Endothelial cell of umbilical vein (primary cell): ENCODE measurements at regions not wholly inside any gene's neighbourhood (a gene's known extent, or its start where the extent isn't known, plus 50 kb on each side); places are given as distances from the start of the nearest gene placed in this dataset.

Experiments used
- BruUV-seq: library from RNA; stranded (reverse); fragments of 400-500 nt; replicated peaks from 2 replicates; lab custom pipeline; 2021; lab: Mats Ljungman, UMichigan
- CTCF ChIA-PET: fragments of 300-600, 350-600 bp; sonication (Branson Sonifier 250); formaldehyde crosslinking; loops from one replicate; lab custom pipeline; 2021; ENCODE audit warnings: antibody characterized with exemption, inconsistent platforms; lab: Charles Lee
- POLR2A ChIA-PET: fragments of 300-600, 350-600 bp; sonication (Branson Sonifier 250); formaldehyde crosslinking; loops from one replicate; lab custom pipeline; 2021; ENCODE audit warnings: antibody characterized with exemption, inconsistent platforms; lab: Charles Lee
- DNase-seq: peaks from one replicate; pipeline ENCODE4 v3.0.0-alpha.2; 2011; ENCODE audit warnings: low read depth, low spot score
- FAIRE-seq: peaks from 2 replicates; lab custom pipeline; 2011; peaks lifted over from hg19 to GRCh38; lab: Jason Lieb, UNC
- H2AFZ ChIP-seq: 2 replicates; pipeline ENCODE4 v1.6.0; 2012; ENCODE audit warnings: low read depth, low read length, control low read depth, inconsistent platforms
- H3K27ac ChIP-seq: 2 replicates; pipeline ENCODE4 v1.5.1; 2011; ENCODE audit warnings: low read depth, mild to moderate bottlenecking, control low read depth, low read length, moderate library complexity; ENCODE audit not compliant: insufficient read depth
- H3K27me3 ChIP-seq, 2 experiments: 2 replicates each; pipeline versions ENCODE4 v1.6.0 to v1.6.1; 2011; ENCODE audit warnings: low read length in 2 of 2, mixed read lengths in 1 of 2; ENCODE audit not compliant: control insufficient read depth in 2 of 2, insufficient read depth in 2 of 2
- H3K36me3 ChIP-seq, 2 experiments: 2 replicates in 1 of 2; 3 replicates in 1 of 2; pipeline ENCODE4 v1.5.1; 2011; ENCODE audit warnings: low read length in 2 of 2, mild to moderate bottlenecking in 1 of 2, moderate library complexity in 1 of 2; ENCODE audit not compliant: control insufficient read depth in 2 of 2, insufficient read depth in 2 of 2; ENCODE audit errors: extremely low read depth in 1 of 2
- H3K4me1 ChIP-seq: 3 replicates; pipeline ENCODE4 v1.5.1; 2011; ENCODE audit warnings: mild to moderate bottlenecking, low read length; ENCODE audit not compliant: control insufficient read depth, insufficient read depth; ENCODE audit errors: extremely low read depth
- H3K4me2 ChIP-seq: 2 replicates; pipeline ENCODE4 v1.6.1; 2011; ENCODE audit warnings: low read length, control low read depth, mixed read lengths; ENCODE audit not compliant: insufficient read depth
- H3K4me3 ChIP-seq, 3 experiments: fragments of 200-600 bp in 1 of 3; sonication (generic), shearing (Covaris generic) in 1 of 3; replicated peaks in 1 of 3; 2 replicates each; pipeline ENCODE4 v1.5.1; 2011 to 2016; ENCODE audit warnings: control low read depth in 3 of 3, low read length in 3 of 3, mild to moderate bottlenecking in 2 of 3, inconsistent platforms in 1 of 3, low read depth in 1 of 3, moderate library complexity in 1 of 3; ENCODE audit not compliant: insufficient read depth in 1 of 3
- H3K79me2 ChIP-seq: 2 replicates; pipeline ENCODE4 v1.6.0; 2012; ENCODE audit warnings: low read length, inconsistent platforms; ENCODE audit not compliant: control insufficient read depth, insufficient read depth
- H3K9ac ChIP-seq: replicated peaks from 2 replicates; pipeline ENCODE3; 2011; ENCODE audit warnings: low read length, control low read depth; ENCODE audit not compliant: insufficient read depth; ENCODE audit errors: extremely low read depth
- H3K9me1 ChIP-seq: replicated peaks from 3 replicates; pipeline ENCODE4 v1.6.0; 2011; ENCODE audit warnings: mild to moderate bottlenecking, low read length; ENCODE audit not compliant: control insufficient read depth, insufficient read depth; ENCODE audit errors: extremely low read depth
- H3K9me3 ChIP-seq: replicated peaks from 2 replicates; pipeline ENCODE4 v1.5.1; 2012; ENCODE audit warnings: low read length, inconsistent platforms; ENCODE audit not compliant: control insufficient read depth, insufficient read depth
- H4K20me1 ChIP-seq: replicated peaks from 2 replicates; pipeline ENCODE3; 2011; ENCODE audit warnings: mild to moderate bottlenecking, low read length; ENCODE audit not compliant: control insufficient read depth, insufficient read depth; ENCODE audit errors: extremely low read depth
- CTCF ChIP-seq, 2 donors: IDR thresholded peaks; 1 replicate in 1 of 2; 2 replicates in 1 of 2; pipeline ENCODE4 v1.5.1; 2011; ENCODE audit warnings: low read length in 2 of 2, mild to moderate bottlenecking in 2 of 2, moderate library complexity in 2 of 2, control low read depth in 1 of 2, inconsistent platforms in 1 of 2, low read depth in 1 of 2; ENCODE audit not compliant: insufficient read depth in 1 of 2; ENCODE audit errors: extremely low read depth in 1 of 2
- EZH2 ChIP-seq: IDR thresholded peaks from 2 replicates; pipeline ENCODE4 v1.6.1; 2012; ENCODE audit warnings: borderline replicate concordance, low read depth, mild to moderate bottlenecking, moderate library complexity, low read length, inconsistent platforms; ENCODE audit not compliant: severe bottlenecking
- FOS ChIP-seq: IDR thresholded peaks from 2 replicates; pipeline ENCODE4 v1.6.1; 2011; ENCODE audit warnings: mild to moderate bottlenecking, low read length, moderate library complexity, borderline replicate concordance; ENCODE audit not compliant: insufficient read depth
- GATA2 ChIP-seq: IDR thresholded peaks from 2 replicates; pipeline ENCODE4 v1.7.0; 2011; ENCODE audit warnings: low read depth, mild to moderate bottlenecking, moderate library complexity, mixed read lengths, low read length; ENCODE audit not compliant: insufficient read length, insufficient read depth
- JUN ChIP-seq: IDR thresholded peaks from 2 replicates; pipeline ENCODE4 v1.6.1; 2011; ENCODE audit warnings: borderline replicate concordance, low read depth; ENCODE audit not compliant: insufficient read length, insufficient read depth
- MAX ChIP-seq: IDR thresholded peaks from 2 replicates; pipeline ENCODE4 v1.6.1; 2011; ENCODE audit not compliant: insufficient read depth, insufficient read length
- MYC ChIP-seq: IDR thresholded peaks from one replicate; pipeline ENCODE4 v1.6.1; 2011; ENCODE audit warnings: mild to moderate bottlenecking, low read depth, low read length
- POLR2A ChIP-seq: IDR thresholded peaks from 2 replicates; pipeline ENCODE4 v1.6.1; 2012; ENCODE audit warnings: low read depth, mild to moderate bottlenecking, control low read depth, low read length
- POLR2AphosphoS5 ChIP-seq: IDR thresholded peaks from 2 replicates; pipeline ENCODE4 v1.6.1; 2012; ENCODE audit warnings: low read depth, mild to moderate bottlenecking, control low read depth, low read length, moderate library complexity; ENCODE audit not compliant: insufficient read depth
- dilution Hi-C: fragments of 300-500 bp; cut with MboI; formaldehyde crosslinking; loops from one replicate; pipeline ENCODE4 v1.15.0; 2019; ENCODE audit warnings: low sequenced_read_pairs; ENCODE audit not compliant: extremely low pct_ligation_motif_present
- intact Hi-C: fragments of 100-400 bp; cut with micrococcal nuclease; formaldehyde crosslinking; loops from one replicate; pipeline ENCODE4 v1.10.0; 2022

GRCh38 chr3:13217736-13218540 is 144.7 kb upstream of the IQSEC1 start:
- no peaks in the 10 kb centered on the region for H3K27me3 ChIP-seq
- H2AFZ ChIP-seq: no peak overlapping the region
- no peak for TF ChIP-seq GATA2
- no peak for TF ChIP-seq CTCF (IDR thresholded peaks at IDR 0.05; ENCODE audit: extremely low read depth in 1 of 2, insufficient read depth in 1 of 2, low read depth in 1 of 2, low read length in 2 of 2)
- no peak for TF ChIP-seq EZH2
- TF ChIP-seq JUN: no peak
- TF ChIP-seq POLR2AphosphoS5: no peak
- TF ChIP-seq POLR2A: no peak
- no peak for TF ChIP-seq MYC
- no peak for TF ChIP-seq FOS
- TF ChIP-seq MAX: no peak
- FAIRE-seq (no peak), DNase-seq (no peak)
- intact Hi-C loops (no loop called here), dilution Hi-C loops (no loop called here)
- no TSS peak for BruUV-seq
- no peaks in the 10 kb centered on the region for H3K4me1 ChIP-seq
- H4K20me1 ChIP-seq: no peaks in the 10 kb centered on the region
- H3K4me2 ChIP-seq: no peak overlapping the region
- no peak overlapping the region for H3K27ac ChIP-seq
- no peaks in the 10 kb centered on the region for H3K9me3 ChIP-seq
- POLR2A ChIA-PET: no interaction called here
- H3K79me2 ChIP-seq: no peaks in the 10 kb centered on the region
- H3K36me3 ChIP-seq: no peaks in the 10 kb centered on the region
- CTCF ChIA-PET: interaction anchor here (0.6 kb wide), 1 partner anchor 86 kb away, joined by 3 read pairs; no protein-coding TSS in a partner anchor
- H3K9ac ChIP-seq: no peak overlapping the region
- no peaks in the 10 kb centered on the region for H3K9me1 ChIP-seq
- H3K4me3 ChIP-seq: no peak overlapping the region
